NCI-H1694 treated with DMSO at 0.1 percent for 48 hours (cell line): ENCODE measurements at regions not wholly inside any gene's neighbourhood (a gene's known extent, or its start where the extent isn't known, plus 50 kb on each side); places are given as distances from the start of the nearest gene placed in this dataset.
"Not testable (repeated sequence)": the region's sequence is repeated elsewhere in the genome, so short reads cannot be mapped to it uniquely, and the experiment has no call there.

ENCODE experiments used
- DNase-seq: peaks from one replicate; lab custom pipeline; 2025; lab: John Stamatoyannopoulos, UW

- DNase-seq: no peak
Measured at GRCh38 chr5:174491265-174491664, 233.1 kb upstream of the MSX2 start.

- DNase-seq: no peak
Measured at GRCh38 chr5:174491761-174492350, 232.5 kb upstream of the MSX2 start.

- DNase-seq: no peak
Measured at GRCh38 chr5:174493530-174493929, 230.9 kb upstream of the MSX2 start.

GRCh38 chr5:174497939-174498338 lies 226.4 kb upstream of the MSX2 start:
- not testable (repeated sequence) for DNase-seq

GRCh38 chr5:174498575-174498974 lies 225.8 kb upstream of the MSX2 start:
- not testable (repeated sequence) for DNase-seq

- no peak for DNase-seq
Measured at GRCh38 chr5:174500636-174501035, 223.7 kb upstream of the MSX2 start.

GRCh38 chr5:174501461-174502069 lies 222.8 kb upstream of the MSX2 start:
- no peak for DNase-seq

GRCh38 chr5:174503086-174503460 lies 221.3 kb upstream of the MSX2 start:
- DNase-seq: no peak

- no peak for DNase-seq
Measured at GRCh38 chr5:174503461-174504265, 220.7 kb upstream of the MSX2 start.

- no peak for DNase-seq
Measured at GRCh38 chr5:174504266-174504726, 220.1 kb upstream of the MSX2 start.

GRCh38 chr5:174505621-174506020 lies 218.8 kb upstream of the MSX2 start:
- no peak for DNase-seq

- DNase-seq: not testable (repeated sequence)
Measured at GRCh38 chr5:174510782-174511453, 213.5 kb upstream of the MSX2 start.

GRCh38 chr5:174511714-174512253 lies 212.6 kb upstream of the MSX2 start:
- DNase-seq: no peak

- DNase-seq: no peak
Measured at GRCh38 chr5:174514325-174514724, 210.1 kb upstream of the MSX2 start.

- DNase-seq: no peak
Measured at GRCh38 chr5:174514983-174515394, 209.4 kb upstream of the MSX2 start.

- no peak for DNase-seq
Measured at GRCh38 chr5:174516741-174517140, 207.6 kb upstream of the MSX2 start.

GRCh38 chr5:174518512-174518911 lies 205.9 kb upstream of the MSX2 start:
- DNase-seq: no peak

- DNase-seq: no peak
Measured at GRCh38 chr5:174520420-174521396, 203.7 kb upstream of the MSX2 start.

- DNase-seq: no peak
Measured at GRCh38 chr5:174521449-174521848, 202.9 kb upstream of the MSX2 start.

GRCh38 chr5:174522480-174523260 lies 201.7 kb upstream of the MSX2 start:
- no peak for DNase-seq
